Vagina (tissue), 2 donors: ENCODE measurements at regions not wholly inside any gene's neighbourhood (a gene's known extent, or its start where the extent isn't known, plus 50 kb on each side); places are given as distances from the start of the nearest gene placed in this dataset.

Source experiments
- POLR2A ChIP-seq, 2 donors: fragments of 450-650 bp; IDR thresholded peaks; one replicate each; pipeline ENCODE4 v1.6.1; 2017; ENCODE audit warnings: antibody characterized with exemption in 2 of 2, mild to moderate bottlenecking in 2 of 2, moderate library complexity in 2 of 2
- POLR2AphosphoS5 ChIP-seq, 2 donors: sonication (generic); formaldehyde crosslinking; IDR thresholded peaks; one replicate each; pipeline ENCODE4 v1.9.0; 2017; ENCODE audit warnings: antibody characterized with exemption in 2 of 2, mild to moderate bottlenecking in 2 of 2, low read depth in 1 of 2; ENCODE audit not compliant: insufficient read depth in 1 of 2
- TF ChIP-seq, protein P1 (sequence below), 3 experiments: fragments of 450-650 bp in 2 of 3; fragments of 200-600 bp in 1 of 3; sonication (generic) in 1 of 3; IDR thresholded peaks; one replicate each; pipeline ENCODE4 v1.5.1; 2017 to 2019; ENCODE audit warnings: antibody characterized with exemption in 3 of 3, mild to moderate bottlenecking in 2 of 3, moderate library complexity in 2 of 3

DNA sequence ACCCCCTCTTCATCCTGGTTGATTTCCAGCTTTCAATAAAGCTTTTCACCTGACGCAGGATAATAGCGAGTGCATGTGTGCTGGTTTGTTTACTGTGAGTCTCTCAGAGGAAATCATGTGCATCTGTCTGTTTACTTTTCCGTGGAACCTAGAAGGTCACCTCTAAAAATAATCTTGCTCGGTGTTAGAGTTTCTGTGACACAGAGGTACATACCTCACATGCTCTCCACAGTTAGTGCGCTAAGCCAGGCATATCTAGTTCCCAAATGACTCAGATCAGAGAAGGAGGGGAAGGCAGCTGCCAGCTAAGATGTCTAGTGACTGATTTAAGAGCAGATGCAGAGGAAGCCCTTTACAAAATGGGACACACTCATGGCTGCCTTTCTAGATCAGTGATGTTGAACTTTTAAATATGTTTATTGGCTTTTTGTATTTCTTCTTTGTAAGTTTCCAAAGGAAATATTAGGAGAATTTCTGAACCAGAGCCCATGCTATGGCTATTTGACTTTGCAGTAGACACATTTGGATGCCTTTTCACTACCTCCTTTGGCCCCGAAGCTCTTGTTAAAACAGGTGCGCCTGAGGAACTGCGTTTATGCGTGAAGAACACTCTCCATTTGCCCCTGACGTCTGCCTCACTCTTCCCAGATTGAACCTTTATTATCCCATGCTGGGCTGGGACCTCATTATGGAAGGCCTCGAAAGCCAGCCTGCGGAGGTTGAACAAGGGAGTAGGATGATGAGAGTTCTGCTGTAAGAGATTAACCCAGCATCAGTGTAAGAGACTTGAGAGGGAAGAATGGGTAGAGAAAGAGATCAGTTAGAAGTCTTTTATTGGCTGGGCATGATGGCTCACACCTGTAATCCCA is 145.6 kb downstream of the FAM161A start:
- TF ChIP-seq, protein P1, sequence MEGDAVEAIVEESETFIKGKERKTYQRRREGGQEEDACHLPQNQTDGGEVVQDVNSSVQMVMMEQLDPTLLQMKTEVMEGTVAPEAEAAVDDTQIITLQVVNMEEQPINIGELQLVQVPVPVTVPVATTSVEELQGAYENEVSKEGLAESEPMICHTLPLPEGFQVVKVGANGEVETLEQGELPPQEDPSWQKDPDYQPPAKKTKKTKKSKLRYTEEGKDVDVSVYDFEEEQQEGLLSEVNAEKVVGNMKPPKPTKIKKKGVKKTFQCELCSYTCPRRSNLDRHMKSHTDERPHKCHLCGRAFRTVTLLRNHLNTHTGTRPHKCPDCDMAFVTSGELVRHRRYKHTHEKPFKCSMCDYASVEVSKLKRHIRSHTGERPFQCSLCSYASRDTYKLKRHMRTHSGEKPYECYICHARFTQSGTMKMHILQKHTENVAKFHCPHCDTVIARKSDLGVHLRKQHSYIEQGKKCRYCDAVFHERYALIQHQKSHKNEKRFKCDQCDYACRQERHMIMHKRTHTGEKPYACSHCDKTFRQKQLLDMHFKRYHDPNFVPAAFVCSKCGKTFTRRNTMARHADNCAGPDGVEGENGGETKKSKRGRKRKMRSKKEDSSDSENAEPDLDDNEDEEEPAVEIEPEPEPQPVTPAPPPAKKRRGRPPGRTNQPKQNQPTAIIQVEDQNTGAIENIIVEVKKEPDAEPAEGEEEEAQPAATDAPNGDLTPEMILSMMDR (IDR thresholded peaks at IDR 0.05) = no peak
- no peak for TF ChIP-seq POLR2A (IDR thresholded peaks at IDR 0.05)
- TF ChIP-seq POLR2AphosphoS5 (IDR thresholded peaks at IDR 0.05; ENCODE audit: insufficient read depth in 1 of 2, low read depth in 1 of 2) = no peak
